GM23338 (cell line): ENCODE measurements at regions not wholly inside any gene's neighbourhood (a gene's known extent, or its start where the extent isn't known, plus 50 kb on each side); places are given as distances from the start of the nearest gene placed in this dataset.

Experiments
- ATAC-seq: fragments of 200-7000 bp; cut with Tn5 transposase; 3 replicates; pipeline ENCODE4 v1.9.1; 2020
- DNase-seq: peaks from one replicate; pipeline ENCODE4 v3.0.0-alpha.2; 2015; ENCODE audit warnings: low spot score
- H2AFZ ChIP-seq: fragments of 200-600 bp; sonication (generic); 2 replicates; pipeline ENCODE4 v1.8.0; 2016; ENCODE audit warnings: antibody characterized with exemption, mild to moderate bottlenecking, moderate library complexity
- H3F3A ChIP-seq: fragments of 200-600 bp; sonication (generic); replicated peaks from 2 replicates; pipeline ENCODE4 v1.8.0; 2017; ENCODE audit warnings: antibody characterized with exemption, mixed run types, low read depth
- H3K27ac ChIP-seq: fragments of 200-600 bp; sonication (generic); 2 replicates; pipeline ENCODE4 v1.6.1; 2016; ENCODE audit warnings: low read depth
- H3K27me3 ChIP-seq: fragments of 200-600 bp; sonication (generic); 2 replicates; pipeline ENCODE4 v1.8.0; 2016; ENCODE audit warnings: mild to moderate bottlenecking, mixed run types, moderate library complexity; ENCODE audit not compliant: insufficient read depth
- H3K36me3 ChIP-seq: fragments of 200-600 bp; sonication (generic); 2 replicates; pipeline ENCODE4 v1.8.0; 2016; ENCODE audit warnings: mild to moderate bottlenecking; ENCODE audit not compliant: insufficient read depth
- H3K4me1 ChIP-seq: fragments of 200-600 bp; sonication (generic); 2 replicates; pipeline ENCODE4 v1.8.0; 2016; ENCODE audit warnings: mild to moderate bottlenecking, moderate library complexity; ENCODE audit not compliant: insufficient read depth
- H3K4me2 ChIP-seq: fragments of 200-600 bp; sonication (generic); 2 replicates; pipeline ENCODE4 v1.7.1; 2017; ENCODE audit warnings: mixed run types
- H3K4me3 ChIP-seq: fragments of 200-600 bp; sonication (generic); 2 replicates; pipeline ENCODE4 v1.6.1; 2016; ENCODE audit warnings: mixed run types
- H3K79me2 ChIP-seq: fragments of 200-600 bp; sonication (generic); replicated peaks from 2 replicates; pipeline ENCODE4 v1.8.0; 2017; ENCODE audit warnings: mild to moderate bottlenecking; ENCODE audit not compliant: insufficient read depth
- H3K9me2 ChIP-seq: fragments of 200-600 bp; sonication (generic); 2 replicates; pipeline ENCODE4 v1.8.0; 2017; ENCODE audit not compliant: insufficient read depth
- H4K20me1 ChIP-seq: fragments of 200-600 bp; sonication (generic); replicated peaks from 2 replicates; pipeline ENCODE4 v1.8.0; 2017; ENCODE audit warnings: mild to moderate bottlenecking; ENCODE audit not compliant: insufficient read depth
- H3K27ac Mint-ChIP-seq: 2 replicates; pipeline ENCODE4 v1.8.0; 2020; ENCODE audit warnings: inconsistent platforms, mild to moderate bottlenecking, moderate library complexity, mixed read lengths
- H3K27me3 Mint-ChIP-seq: 3 replicates; pipeline ENCODE4 v1.8.0; 2022; ENCODE audit warnings: low read depth, mild to moderate bottlenecking, moderate library complexity, mixed read lengths, inconsistent platforms; ENCODE audit not compliant: insufficient read depth, poor library complexity
- H3K36me3 Mint-ChIP-seq: 3 replicates; pipeline ENCODE4 v1.8.0; 2021; ENCODE audit warnings: low read depth, mild to moderate bottlenecking, inconsistent platforms, moderate library complexity, mixed read lengths
- H3K4me1 Mint-ChIP-seq: 3 replicates; pipeline ENCODE4 v1.8.0; 2020; ENCODE audit warnings: mild to moderate bottlenecking, inconsistent platforms, mixed read lengths
- H3K4me3 Mint-ChIP-seq: 3 replicates; pipeline ENCODE4 v1.8.0; 2021; ENCODE audit warnings: moderate library complexity, mild to moderate bottlenecking, inconsistent platforms, mixed read lengths
- H3K9me3 Mint-ChIP-seq: 3 replicates; pipeline ENCODE4 v1.8.0; 2020; ENCODE audit warnings: moderate library complexity, mild to moderate bottlenecking, inconsistent platforms, mixed read lengths
- CREB1 ChIP-seq: fragments of 250-450 bp; sonication (Bioruptor Pico); IDR thresholded peaks from 2 replicates; pipeline ENCODE4 v1.5.0; 2020; ENCODE audit warnings: low read depth, mild to moderate bottlenecking, moderate library complexity
- EZH2phosphoT487 ChIP-seq: fragments of 200-600 bp; sonication (generic); IDR thresholded peaks from one replicate; pipeline ENCODE4 v1.8.1; 2018; ENCODE audit warnings: antibody characterized with exemption; ENCODE audit not compliant: unreplicated experiment
- JUNB ChIP-seq: IDR thresholded peaks from one replicate; pipeline ENCODE4 v1.6.1; 2016; ENCODE audit warnings: antibody characterized with exemption; ENCODE audit not compliant: unreplicated experiment
- POLR2AphosphoS5 ChIP-seq: IDR thresholded peaks from 2 replicates; pipeline ENCODE4 v1.6.1; 2016; ENCODE audit warnings: antibody characterized with exemption, low read depth
- REST ChIP-seq: IDR thresholded peaks from one replicate; pipeline ENCODE4 v1.6.1; 2018; ENCODE audit warnings: antibody characterized with exemption; ENCODE audit not compliant: unreplicated experiment
- STAT1 ChIP-seq: IDR thresholded peaks from one replicate; pipeline ENCODE4 v1.6.1; 2016; ENCODE audit warnings: antibody characterized with exemption; ENCODE audit not compliant: unreplicated experiment
- ZNF114 ChIP-seq: fragments of 250-450 bp; sonication (Bioruptor Pico); IDR thresholded peaks from 2 replicates; pipeline ENCODE4 v1.5.0; 2020; ENCODE audit warnings: mild to moderate bottlenecking, moderate library complexity
- ZNF462 ChIP-seq: fragments of 250-450 bp; sonication (Bioruptor Pico); IDR thresholded peaks from 2 replicates; pipeline ENCODE4 v1.5.0; 2020; ENCODE audit warnings: mild to moderate bottlenecking, moderate library complexity

DNA sequence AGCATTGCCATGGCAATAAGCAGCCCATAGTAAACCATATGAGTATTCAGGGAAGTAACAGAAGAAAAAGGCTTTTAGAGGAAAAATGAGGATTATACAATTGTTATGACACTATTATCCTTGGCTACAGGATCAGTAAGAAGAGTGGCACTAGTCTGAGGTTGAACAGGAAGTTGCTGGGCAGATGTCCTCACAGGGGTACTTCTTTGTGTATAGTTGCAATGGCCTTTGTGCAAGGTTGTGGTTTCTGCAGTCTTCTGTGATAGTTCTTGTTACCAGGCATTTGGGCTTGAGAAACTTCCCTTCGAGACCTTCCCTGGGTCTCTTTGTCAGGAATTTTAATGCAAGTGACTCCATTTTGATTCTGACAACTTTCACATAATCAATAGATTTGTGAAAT, 100.6 kb upstream of the ATP11B start:
- no peaks in the 10 kb centered on the region for H3K27me3 Mint-ChIP-seq
- Histone ChIP-seq H3K4me1 (no peaks in the 10 kb centered on the region), H3K9me2 (no peaks in the 10 kb centered on the region), H3K27ac (no peak overlapping the region), H3K4me3 (no peak overlapping the region), H3K36me3 (no peaks in the 10 kb centered on the region), H3K4me2 (no peak overlapping the region), H3F3A (no peaks in the 10 kb centered on the region), H3K79me2 (no peaks in the 10 kb centered on the region), H4K20me1 (no peaks in the 10 kb centered on the region), H3K27me3 (no peaks in the 10 kb centered on the region), H2AFZ (no peak overlapping the region)
- TF ChIP-seq ZNF462 (CRISPR knock-in tag) (no peak), EZH2phosphoT487 (no peak), POLR2AphosphoS5 (no peak), ZNF114 (no peak), CREB1 (CRISPR knock-in tag) (no peak), STAT1 (no peak)
- H3K27ac Mint-ChIP-seq = no peak overlapping the region
- ATAC-seq (no peak), DNase-seq (no peak)
- no peaks in the 10 kb centered on the region for H3K36me3 Mint-ChIP-seq
- no peaks in the 10 kb centered on the region for H3K9me3 Mint-ChIP-seq
- H3K4me1 Mint-ChIP-seq = no peaks in the 10 kb centered on the region
- H3K4me3 Mint-ChIP-seq = no peak overlapping the region

- TF ChIP-seq REST (no peak), JUNB (no peak)
- Histone ChIP-seq H3K36me3 (no peaks in the 10 kb centered on the region), H3K27ac (no peak overlapping the region), H3K4me2 (no peak overlapping the region), H3K27me3 (no peaks in the 10 kb centered on the region), H3K9me2 (no peaks in the 10 kb centered on the region), H3K4me1 (no peaks in the 10 kb centered on the region), H3K79me2 (no peaks in the 10 kb centered on the region), H4K20me1 (no peaks in the 10 kb centered on the region), H3F3A (no peaks in the 10 kb centered on the region), H2AFZ (no peak overlapping the region), H3K4me3 (no peak overlapping the region)
- Mint-ChIP-seq H3K36me3 (no peaks in the 10 kb centered on the region), H3K4me3 (no peak overlapping the region), H3K4me1 (no peaks in the 10 kb centered on the region), H3K9me3 (no peaks in the 10 kb centered on the region), H3K27me3 (no peaks in the 10 kb centered on the region), H3K27ac (no peak overlapping the region)
- no peak for DNase-seq
- no peak for ATAC-seq
These were observed 99.6 kb upstream of the ATP11B start for GRCh38 chr3:182693723-182694122.
